Stimulated activated CD4-positive, alpha-beta T cell treated with anti-CD3 and anti-CD28 coated beads, Interleukin-12 subunit alpha, Interleukin-12 subunit beta, amount 100 ng/mL, for 4 hours (primary cell): ENCODE measurements at regions not wholly inside any gene's neighbourhood (a gene's known extent, or its start where the extent isn't known, plus 50 kb on each side); places are given as distances from the start of the nearest gene placed in this dataset.
"Not testable (repeated sequence)": the region's sequence is repeated elsewhere in the genome, so short reads cannot be mapped to it uniquely, and the experiment has no call there.

Experiments
- DNase-seq: peaks from one replicate; pipeline ENCODE4 v3.0.0-alpha.2; 2020

DNA sequence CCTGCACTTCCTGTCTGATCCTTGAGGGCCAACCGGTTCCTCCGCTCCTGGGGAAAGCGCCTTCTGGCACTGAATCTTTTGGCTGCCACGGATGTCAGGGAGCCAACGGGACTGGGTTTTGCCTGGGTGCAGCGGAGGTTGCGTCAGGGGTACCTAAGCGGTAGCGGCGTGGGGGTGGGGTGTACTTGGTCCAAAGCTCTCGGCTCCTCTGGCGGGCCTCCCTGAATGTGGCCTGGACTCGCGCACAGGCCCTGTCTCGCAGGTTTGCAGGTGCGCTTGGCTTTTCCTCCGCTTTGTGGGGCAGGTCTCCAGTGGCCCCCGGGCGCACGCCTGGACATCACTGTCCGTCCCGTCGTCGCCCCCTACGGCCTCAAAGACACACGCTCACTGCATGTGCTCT lies 1410.1 kb upstream of the PCDH10 start:
- DNase-seq, result not testable (repeated sequence)

DNA sequence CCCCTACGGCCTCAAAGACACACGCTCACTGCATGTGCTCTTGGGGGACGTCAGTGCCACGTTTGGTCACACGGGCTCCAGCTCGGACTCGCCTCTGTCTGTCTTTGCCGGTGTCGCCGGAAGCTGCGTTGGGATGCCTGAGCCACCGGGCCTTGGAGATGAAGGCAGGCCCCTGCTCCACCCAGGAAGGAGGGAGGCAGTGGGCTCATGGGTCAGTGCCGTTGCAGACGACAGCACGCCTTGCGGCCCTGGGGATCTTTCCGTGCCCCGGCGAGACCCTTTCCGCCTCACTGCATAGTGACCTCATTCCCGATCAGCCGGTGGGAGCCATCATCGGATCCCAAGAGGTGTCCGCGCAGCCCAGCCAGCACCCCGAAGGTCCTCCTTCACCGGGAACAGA lies 1407.3 kb upstream of the PCDH10 start:
- DNase-seq, result not testable (repeated sequence)

DNA sequence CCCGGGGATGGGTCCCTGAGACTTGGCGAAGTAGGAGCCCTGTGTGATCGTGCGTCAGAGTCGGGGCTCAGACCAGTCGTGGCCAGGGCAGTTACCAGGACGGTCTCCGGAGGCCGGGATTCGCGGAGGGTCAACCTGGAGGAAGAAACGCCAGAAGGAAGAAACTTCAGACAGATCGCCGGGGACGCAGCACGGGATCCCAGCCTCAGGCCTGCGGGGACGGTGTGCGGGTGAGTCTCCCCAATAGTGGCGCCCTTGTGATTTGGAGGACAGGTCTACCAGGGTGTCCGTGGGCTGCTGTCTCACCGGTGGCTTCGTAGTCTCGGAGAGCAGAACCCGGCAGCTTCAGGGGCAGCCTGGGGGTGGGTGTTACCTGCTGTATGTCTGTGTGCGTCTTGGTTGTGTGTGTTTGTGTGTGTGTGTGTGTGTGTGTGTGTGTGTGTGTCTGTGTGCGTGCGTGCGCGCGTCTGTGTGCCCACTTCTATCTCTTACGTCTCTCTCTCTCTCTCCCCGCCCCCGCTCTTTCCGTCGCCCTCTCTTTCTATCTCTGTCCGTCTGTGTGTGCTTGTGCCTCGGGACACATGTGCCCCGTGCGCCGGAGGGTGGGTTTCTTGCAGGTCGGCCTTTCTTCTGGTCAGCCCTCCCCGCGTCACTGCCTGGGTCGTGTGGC lies 1406.4 kb upstream of the PCDH10 start:
- DNase-seq, result not testable (repeated sequence)

DNA sequence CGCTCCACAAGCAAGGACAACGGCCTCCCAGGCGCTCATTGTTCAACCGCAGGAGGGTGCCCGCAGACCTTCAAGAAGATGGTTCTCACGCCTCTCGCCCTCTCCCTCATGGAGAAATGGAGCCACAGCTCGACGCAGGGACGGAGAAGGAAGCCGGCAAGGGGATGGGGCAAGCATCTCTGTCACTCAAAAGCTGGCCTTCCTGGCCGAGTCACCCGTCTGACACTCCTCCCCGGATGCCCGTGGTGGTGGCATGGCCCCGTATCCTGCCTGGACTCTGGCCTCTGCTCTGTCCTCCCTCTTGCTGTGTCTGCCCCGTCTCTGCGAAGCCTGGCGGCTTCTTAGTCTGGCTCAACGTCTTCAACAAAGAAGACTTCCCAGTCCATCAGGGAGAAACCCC lies 1405.7 kb upstream of the PCDH10 start:
- not testable (repeated sequence) for DNase-seq

DNA sequence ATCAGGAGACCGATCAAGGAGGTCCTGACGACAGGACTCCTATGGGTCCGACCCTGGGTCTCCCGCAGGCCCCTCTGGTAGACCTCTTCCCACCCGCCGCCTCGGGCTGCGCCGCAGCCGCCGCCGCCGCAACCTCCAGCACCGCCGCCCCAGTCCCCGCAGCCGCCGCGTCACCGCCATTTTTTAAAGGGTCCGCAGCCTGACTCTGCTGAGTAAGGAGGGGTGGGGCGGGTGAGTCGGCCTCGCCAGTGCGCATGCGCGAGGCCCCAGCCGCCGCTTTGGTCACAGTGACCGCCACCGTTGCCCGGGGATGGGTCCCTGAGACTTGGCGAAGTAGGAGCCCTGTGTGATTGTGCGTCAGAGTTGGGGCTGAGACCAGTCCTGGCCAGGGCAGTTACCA lies 1401.9 kb upstream of the PCDH10 start:
- not testable (repeated sequence) for DNase-seq

DNA sequence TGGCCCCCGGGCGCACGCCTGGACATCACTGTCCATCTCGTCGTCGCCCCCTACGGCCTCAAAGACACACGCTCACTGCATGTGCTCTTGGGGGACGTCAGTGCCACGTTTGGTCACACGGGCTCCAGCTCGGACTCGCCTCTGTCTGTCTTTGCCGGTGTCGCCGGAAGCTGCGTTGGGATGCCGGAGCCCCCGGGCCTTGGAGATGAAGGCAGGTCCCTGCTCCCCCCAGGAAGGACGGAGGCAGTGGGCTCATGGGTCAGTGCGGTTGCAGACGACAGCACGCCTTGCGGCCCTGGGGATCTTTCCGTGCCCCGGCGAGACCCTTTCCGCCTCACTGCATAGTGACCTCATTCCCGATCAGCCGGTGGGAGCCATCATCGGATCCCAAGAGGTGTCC lies 1399.9 kb upstream of the PCDH10 start:
- DNase-seq, result not testable (repeated sequence)

DNA sequence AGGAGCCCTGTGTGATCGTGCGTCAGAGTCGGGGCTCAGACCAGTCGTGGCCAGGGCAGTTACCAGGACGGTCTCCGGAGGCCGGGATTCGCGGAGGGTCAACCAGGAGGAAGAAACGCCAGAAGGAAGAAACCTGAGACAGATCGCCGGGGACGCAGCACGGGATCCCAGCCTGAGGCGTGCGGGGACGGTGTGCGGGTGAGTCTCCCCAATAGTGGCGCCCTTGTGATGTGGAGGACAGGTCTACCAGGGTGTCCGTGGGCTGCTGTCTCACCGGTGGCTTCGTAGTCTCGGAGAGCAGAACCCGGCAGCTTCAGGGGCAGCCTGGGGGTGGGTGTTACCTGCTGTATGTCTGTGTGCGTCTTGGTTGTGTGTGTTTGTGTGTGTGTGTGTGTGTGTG lies 1399.1 kb upstream of the PCDH10 start:
- not testable (repeated sequence) for DNase-seq

DNA sequence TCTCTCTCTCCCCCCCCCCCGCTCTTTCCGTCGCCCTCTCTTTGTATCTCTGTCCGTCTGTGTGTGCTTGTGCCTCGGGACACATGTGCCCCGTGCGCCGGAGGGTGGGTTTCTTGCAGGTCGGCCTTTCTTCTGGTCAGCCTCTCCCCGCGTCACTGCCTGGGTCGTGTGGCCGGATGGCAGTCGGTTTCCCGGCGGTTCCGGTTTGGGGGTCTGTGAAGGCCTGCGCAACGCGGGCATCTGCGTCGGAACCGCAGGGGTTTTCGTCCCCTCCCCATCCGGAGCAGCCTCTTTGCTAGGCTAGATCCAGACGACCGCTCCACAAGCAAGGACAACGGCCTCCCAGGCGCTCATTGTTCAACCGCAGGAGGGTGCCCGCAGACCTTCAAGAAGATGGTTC lies 1398.6 kb upstream of the PCDH10 start:
- DNase-seq, result not testable (repeated sequence)

DNA sequence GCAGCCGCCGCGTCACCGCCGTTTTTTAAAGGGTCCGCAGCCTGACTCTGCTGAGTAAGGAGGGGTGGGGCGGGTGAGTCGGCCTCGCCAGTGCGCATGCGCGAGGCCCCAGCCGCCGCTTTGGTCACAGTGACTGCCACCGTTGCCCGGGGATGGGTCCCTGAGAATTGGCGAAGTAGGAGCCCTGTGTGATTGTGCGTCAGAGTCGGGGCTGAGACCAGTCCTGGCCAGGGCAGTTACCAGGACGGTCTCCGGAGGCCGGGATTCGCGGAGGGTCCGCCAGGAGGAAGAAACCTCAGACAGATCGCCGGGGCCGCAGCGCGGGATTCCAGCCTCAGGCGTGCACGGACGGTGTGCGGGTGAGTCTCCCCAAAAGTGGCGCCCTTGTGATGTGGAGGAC lies 1386.9 kb upstream of the PCDH10 start:
- DNase-seq, result not testable (repeated sequence)

DNA sequence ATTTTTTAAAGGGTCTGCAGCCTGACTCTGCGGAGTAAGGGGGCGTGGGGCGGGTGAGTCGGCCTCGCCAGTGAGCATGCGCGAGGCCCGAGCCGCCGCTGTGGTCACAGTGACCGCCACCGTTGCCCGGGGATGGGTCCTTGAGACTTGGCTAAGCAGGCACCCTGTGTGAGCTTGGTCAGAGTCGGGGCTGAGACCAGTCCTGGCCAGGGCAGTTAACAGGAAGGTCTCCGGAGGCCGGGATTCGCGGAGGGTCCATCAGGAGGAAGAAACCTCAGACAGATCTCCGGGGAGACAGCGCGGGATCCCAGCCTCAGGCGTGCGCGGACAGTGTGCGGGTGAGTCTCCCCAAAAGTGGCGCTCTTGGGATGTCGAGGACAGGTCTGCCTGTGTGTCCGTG lies 1384.4 kb upstream of the PCDH10 start:
- no peak for DNase-seq

DNA sequence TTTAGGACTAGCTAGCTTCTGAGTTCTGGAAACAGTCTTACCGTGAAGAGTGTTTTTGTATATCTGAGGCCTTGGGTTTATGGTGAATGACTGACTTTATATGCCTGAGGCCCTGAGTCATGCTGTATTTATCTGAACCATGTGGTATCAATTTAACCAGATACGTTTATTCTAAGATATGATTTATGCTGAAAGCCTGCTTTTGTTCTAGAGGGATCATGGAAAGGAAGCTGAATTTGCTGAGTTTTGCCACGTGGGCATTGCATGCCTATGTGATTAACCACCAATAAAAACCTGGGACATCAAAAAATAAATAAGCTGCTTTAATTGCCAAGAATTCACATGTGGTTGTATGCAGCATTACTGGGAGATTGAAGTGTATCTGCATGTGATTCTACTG lies 1374.7 kb upstream of the PCDH10 start:
- DNase-seq, result not testable (repeated sequence)

DNA sequence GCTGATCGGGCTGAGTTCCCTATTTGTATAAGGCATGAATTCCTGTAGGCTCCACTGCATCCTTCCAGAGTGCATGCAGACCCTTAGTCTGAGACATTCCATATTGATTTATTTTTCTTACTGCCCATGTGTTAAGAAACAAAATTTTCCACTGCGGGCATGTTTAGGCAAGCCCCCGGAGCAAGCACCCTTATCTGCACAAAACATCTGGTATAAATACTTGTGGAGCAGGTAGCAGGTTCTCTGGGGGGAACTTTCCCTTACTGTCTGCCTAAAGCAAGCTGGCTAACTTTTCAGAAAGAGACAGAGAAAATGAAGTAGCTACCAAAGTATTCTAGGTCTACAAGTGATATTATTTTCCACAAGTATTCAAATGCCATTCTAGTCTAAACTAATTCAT lies 1338.5 kb upstream of the PCDH10 start:
- DNase-seq, result not testable (repeated sequence)
